H1 (cell line): ENCODE measurements at regions not wholly inside any gene's neighbourhood (a gene's known extent, or its start where the extent isn't known, plus 50 kb on each side); places are given as distances from the start of the nearest gene placed in this dataset.

Source experiments
- BRCA1 ChIP-seq: IDR thresholded peaks from 2 replicates; pipeline ENCODE4 v1.6.1; 2012; ENCODE audit warnings: low read depth, low read length, improper control_type of control experiment
- CEBPB ChIP-seq: IDR thresholded peaks from 2 replicates; pipeline ENCODE4 v1.6.1; 2012; ENCODE audit warnings: low read depth, low read length
- EZH2 ChIP-seq: fragments of 200-600 bp; sonication (generic); IDR thresholded peaks from 2 replicates; pipeline ENCODE4 v1.7.1; 2012; ENCODE audit warnings: low read depth, mild to moderate bottlenecking, moderate library complexity, low read length, inconsistent platforms; ENCODE audit not compliant: severe bottlenecking
- RNF2 ChIP-seq: fragments of 200-900, 300-1000 bp; sonication (generic); IDR thresholded peaks from 2 replicates; pipeline ENCODE4 v1.7.1; 2016; ENCODE audit warnings: borderline replicate concordance, low read depth, mild to moderate bottlenecking, antibody characterized with exemption, low read length; ENCODE audit not compliant: poor library complexity, severe bottlenecking; ENCODE audit errors: missing control alignments
- SP1 ChIP-seq: IDR thresholded peaks from 2 replicates; pipeline ENCODE4 v1.6.1; 2011; ENCODE audit warnings: low read depth, low read length
- SRF ChIP-seq: IDR thresholded peaks from 2 replicates; pipeline ENCODE4 v1.6.1; 2011; ENCODE audit warnings: mild to moderate bottlenecking, low read depth, low read length, moderate library complexity

DNA sequence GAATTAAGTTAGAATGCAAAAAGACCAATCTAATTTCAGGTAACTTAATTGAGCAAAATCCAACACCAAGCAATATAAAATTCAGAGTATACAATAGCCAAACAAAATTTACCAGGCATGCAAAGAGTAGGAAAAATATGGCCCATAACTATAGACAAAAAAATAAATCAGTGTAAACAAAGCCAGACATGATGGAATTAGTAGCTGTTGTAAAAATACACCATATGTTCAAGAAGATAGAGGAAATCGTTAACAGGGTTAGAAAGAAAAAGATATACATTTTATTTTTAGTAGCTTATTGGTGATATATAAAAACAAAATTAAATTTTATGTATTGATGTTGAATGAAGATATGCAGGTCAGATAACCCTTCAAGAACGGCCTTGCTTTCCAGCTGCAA, 621.1 kb upstream of the MIR17HG start (continued):
- TF ChIP-seq BRCA1: no peak
- TF ChIP-seq SP1: no peak
- no peak for TF ChIP-seq CEBPB
- no peak for TF ChIP-seq RNF2
- TF ChIP-seq EZH2: no peak
- no peak for TF ChIP-seq SRF
